Heart left ventricle (tissue), 13 donors: ENCODE measurements at regions not wholly inside any gene's neighbourhood (a gene's known extent, or its start where the extent isn't known, plus 50 kb on each side); places are given as distances from the start of the nearest gene placed in this dataset.

Experiments used
- POLR2A ChIP-seq, 2 donors: fragments of 450-650 bp; IDR thresholded peaks; one replicate each; pipeline ENCODE4 v1.6.1; 2017; ENCODE audit warnings: antibody characterized with exemption in 2 of 2, mild to moderate bottlenecking in 2 of 2, moderate library complexity in 2 of 2
- TF ChIP-seq, protein P1 (sequence below), 12 donors: fragments of 200-600 bp; sonication (generic) in 4 of 12; IDR thresholded peaks; one replicate each; pipeline versions ENCODE4 v1.5.0 to v1.8.0; 2018 to 2022; ENCODE audit warnings: antibody characterized with exemption in 12 of 12, mild to moderate bottlenecking in 5 of 12
- donor health status: ischemic (EF 13 %, LVEDD 7.1; RV severe dilation, severe dysfunction).
- donor health status: DM: no; HTN: yes; CAD: no.
- donor health status: DM: no; HTN: no; CAD: no.
- donor health status: ischemic (EF 25% LVEDD 6.9; RV normal size, moderate dysfunction).
- donor health status: ischemic (EF 25% LVEDD 5.7; RV mildly dilated, moderate dysfunction).
- donor health status: ischemic (EF 35%, LVEDD 5.7; RV mildly dilated, moderate dysfunction).
- donor health status: nonischemic (EF 11% LVEDD 7.7; RV severe dilation, severe dysfunction).
- donor health status: DM: yes; HTN: yes; CAD: no.
- donor health status: PGD.
- donor health status: ischemic (EF 29% LVEDD 5.4; RV normal size, mild dysfunction).
- donor health status: nonischemic (EF 23%, LVEDD 6.1; RV moderate dilation, normal function).

DNA sequence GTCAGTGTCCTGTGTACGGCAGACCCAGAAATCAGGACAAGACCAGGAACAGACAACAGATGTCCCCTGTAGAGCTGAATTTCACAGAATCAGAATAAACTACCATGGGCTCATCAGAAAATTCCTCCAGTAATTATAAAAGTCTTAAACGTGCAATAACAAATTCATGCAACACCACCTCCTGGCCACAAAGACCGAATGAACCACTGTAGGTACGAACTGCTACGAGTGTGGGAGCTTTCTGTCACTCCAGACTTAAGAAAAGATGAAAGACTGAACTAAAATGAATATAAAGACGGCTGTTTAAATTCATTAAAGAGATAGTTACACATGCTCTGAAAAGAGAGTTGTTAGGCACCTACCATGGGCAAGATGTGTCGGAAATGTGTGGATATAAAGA lies 333.5 kb downstream of the RRAGC start:
- TF ChIP-seq, protein P1, sequence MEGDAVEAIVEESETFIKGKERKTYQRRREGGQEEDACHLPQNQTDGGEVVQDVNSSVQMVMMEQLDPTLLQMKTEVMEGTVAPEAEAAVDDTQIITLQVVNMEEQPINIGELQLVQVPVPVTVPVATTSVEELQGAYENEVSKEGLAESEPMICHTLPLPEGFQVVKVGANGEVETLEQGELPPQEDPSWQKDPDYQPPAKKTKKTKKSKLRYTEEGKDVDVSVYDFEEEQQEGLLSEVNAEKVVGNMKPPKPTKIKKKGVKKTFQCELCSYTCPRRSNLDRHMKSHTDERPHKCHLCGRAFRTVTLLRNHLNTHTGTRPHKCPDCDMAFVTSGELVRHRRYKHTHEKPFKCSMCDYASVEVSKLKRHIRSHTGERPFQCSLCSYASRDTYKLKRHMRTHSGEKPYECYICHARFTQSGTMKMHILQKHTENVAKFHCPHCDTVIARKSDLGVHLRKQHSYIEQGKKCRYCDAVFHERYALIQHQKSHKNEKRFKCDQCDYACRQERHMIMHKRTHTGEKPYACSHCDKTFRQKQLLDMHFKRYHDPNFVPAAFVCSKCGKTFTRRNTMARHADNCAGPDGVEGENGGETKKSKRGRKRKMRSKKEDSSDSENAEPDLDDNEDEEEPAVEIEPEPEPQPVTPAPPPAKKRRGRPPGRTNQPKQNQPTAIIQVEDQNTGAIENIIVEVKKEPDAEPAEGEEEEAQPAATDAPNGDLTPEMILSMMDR (IDR thresholded peaks at IDR 0.05) = no peak
- TF ChIP-seq POLR2A (IDR thresholded peaks at IDR 0.05) = no peak
